HL-60 (cell line): ENCODE measurements at regions not wholly inside any gene's neighbourhood (a gene's known extent, or its start where the extent isn't known, plus 50 kb on each side); places are given as distances from the start of the nearest gene placed in this dataset.

Experiments
- DNase-seq, 2 experiments: peaks; one replicate each; pipeline ENCODE4 v3.0.0-alpha.2; 2010 to 2020; ENCODE audit warnings: low read depth in 1 of 2, low spot score in 1 of 2
- H3K27ac ChIP-seq: fragments of 250-450 bp; sonication (Bioruptor Pico); replicated peaks from 2 replicates; pipeline ENCODE4 v1.5.1; 2020; ENCODE audit warnings: mild to moderate bottlenecking, moderate library complexity
- H3K27me3 ChIP-seq: fragments of 250-450 bp; sonication (Bioruptor Pico); 2 replicates; pipeline ENCODE4 v1.5.1; 2021; ENCODE audit warnings: mild to moderate bottlenecking, moderate library complexity; ENCODE audit not compliant: insufficient read depth, poor library complexity, severe bottlenecking
- H3K4me3 ChIP-seq: replicated peaks from 2 replicates; pipeline ENCODE4 v1.5.1; 2011; ENCODE audit warnings: mild to moderate bottlenecking, control low read depth, low read length; ENCODE audit not compliant: insufficient read depth
- GABPA ChIP-seq: IDR thresholded peaks from 2 replicates; pipeline ENCODE4 v1.6.1; 2012; ENCODE audit warnings: low read depth
- POLR2AphosphoS5 ChIP-seq: IDR thresholded peaks from 2 replicates; pipeline ENCODE4 v1.6.1; 2012; ENCODE audit warnings: low read depth
- SPI1 ChIP-seq: IDR thresholded peaks from 2 replicates; pipeline ENCODE4 v1.6.1; 2012; ENCODE audit warnings: low read depth, mild to moderate bottlenecking, borderline replicate concordance
- TF ChIP-seq, protein P1 (sequence below): IDR thresholded peaks from one replicate; pipeline ENCODE4 v1.5.1; 2011; ENCODE audit warnings: low read length, control low read depth, inconsistent platforms; ENCODE audit not compliant: insufficient read depth
- TF ChIP-seq, protein P2 (sequence below): IDR thresholded peaks from 2 replicates; pipeline ENCODE4 v1.6.1; 2012; ENCODE audit warnings: low read depth; ENCODE audit not compliant: insufficient replicate concordance

DNA sequence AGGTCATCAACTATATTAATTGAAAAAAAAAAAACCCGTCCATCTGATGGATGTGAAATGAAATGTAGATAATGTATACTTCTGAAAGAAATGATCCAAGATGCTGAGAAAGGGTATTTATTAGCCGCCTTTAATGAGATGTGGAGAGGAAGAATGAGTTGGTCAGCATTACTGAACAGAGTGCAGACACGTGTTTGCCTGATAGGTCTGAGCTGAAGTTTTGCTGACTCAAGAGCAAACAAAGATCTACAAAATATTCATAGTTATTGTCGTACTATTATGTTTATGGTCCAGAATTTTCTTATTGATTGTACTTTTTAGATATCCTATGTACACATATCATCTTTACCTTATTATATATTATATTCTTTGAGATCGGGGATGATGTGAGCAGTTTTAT lies 235.3 kb downstream of the RDH14 start:
- Histone ChIP-seq H3K27me3 (no peaks in the 10 kb centered on the region), H3K4me3 (no peak overlapping the region), H3K27ac (no peak overlapping the region)
- DNase-seq = no peak
- TF ChIP-seq GABPA (no peak), POLR2AphosphoS5 (no peak), SPI1 (no peak)
- TF ChIP-seq, protein P1, sequence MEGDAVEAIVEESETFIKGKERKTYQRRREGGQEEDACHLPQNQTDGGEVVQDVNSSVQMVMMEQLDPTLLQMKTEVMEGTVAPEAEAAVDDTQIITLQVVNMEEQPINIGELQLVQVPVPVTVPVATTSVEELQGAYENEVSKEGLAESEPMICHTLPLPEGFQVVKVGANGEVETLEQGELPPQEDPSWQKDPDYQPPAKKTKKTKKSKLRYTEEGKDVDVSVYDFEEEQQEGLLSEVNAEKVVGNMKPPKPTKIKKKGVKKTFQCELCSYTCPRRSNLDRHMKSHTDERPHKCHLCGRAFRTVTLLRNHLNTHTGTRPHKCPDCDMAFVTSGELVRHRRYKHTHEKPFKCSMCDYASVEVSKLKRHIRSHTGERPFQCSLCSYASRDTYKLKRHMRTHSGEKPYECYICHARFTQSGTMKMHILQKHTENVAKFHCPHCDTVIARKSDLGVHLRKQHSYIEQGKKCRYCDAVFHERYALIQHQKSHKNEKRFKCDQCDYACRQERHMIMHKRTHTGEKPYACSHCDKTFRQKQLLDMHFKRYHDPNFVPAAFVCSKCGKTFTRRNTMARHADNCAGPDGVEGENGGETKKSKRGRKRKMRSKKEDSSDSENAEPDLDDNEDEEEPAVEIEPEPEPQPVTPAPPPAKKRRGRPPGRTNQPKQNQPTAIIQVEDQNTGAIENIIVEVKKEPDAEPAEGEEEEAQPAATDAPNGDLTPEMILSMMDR = no peak
- TF ChIP-seq, protein P2, sequence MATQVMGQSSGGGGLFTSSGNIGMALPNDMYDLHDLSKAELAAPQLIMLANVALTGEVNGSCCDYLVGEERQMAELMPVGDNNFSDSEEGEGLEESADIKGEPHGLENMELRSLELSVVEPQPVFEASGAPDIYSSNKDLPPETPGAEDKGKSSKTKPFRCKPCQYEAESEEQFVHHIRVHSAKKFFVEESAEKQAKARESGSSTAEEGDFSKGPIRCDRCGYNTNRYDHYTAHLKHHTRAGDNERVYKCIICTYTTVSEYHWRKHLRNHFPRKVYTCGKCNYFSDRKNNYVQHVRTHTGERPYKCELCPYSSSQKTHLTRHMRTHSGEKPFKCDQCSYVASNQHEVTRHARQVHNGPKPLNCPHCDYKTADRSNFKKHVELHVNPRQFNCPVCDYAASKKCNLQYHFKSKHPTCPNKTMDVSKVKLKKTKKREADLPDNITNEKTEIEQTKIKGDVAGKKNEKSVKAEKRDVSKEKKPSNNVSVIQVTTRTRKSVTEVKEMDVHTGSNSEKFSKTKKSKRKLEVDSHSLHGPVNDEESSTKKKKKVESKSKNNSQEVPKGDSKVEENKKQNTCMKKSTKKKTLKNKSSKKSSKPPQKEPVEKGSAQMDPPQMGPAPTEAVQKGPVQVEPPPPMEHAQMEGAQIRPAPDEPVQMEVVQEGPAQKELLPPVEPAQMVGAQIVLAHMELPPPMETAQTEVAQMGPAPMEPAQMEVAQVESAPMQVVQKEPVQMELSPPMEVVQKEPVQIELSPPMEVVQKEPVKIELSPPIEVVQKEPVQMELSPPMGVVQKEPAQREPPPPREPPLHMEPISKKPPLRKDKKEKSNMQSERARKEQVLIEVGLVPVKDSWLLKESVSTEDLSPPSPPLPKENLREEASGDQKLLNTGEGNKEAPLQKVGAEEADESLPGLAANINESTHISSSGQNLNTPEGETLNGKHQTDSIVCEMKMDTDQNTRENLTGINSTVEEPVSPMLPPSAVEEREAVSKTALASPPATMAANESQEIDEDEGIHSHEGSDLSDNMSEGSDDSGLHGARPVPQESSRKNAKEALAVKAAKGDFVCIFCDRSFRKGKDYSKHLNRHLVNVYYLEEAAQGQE = no peak

DNA sequence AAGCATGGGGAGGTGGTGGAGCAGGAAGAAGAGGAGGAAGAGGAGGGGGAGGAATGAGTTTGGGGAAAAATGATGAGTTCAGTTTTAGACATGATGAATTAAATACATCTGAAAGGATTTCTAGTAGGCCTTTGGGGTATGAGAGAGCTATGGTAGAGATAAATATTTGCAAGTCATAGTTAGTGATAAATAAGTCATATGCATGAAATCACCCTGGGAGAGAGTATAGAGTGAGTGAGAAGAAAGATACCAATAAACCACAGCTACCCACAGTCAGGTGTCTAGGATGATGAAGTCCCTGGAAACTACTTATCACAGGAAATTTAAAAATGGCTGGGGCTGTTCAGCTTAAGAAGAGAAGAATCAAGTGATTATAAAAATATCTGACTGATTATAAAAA lies 240.5 kb downstream of the RDH14 start:
- Histone ChIP-seq H3K4me3 (no peak overlapping the region), H3K27ac (no peak overlapping the region), H3K27me3 (no peaks in the 10 kb centered on the region)
- DNase-seq = no peak
- TF ChIP-seq GABPA = no peak
- TF ChIP-seq, protein P1 = no peak
- TF ChIP-seq SPI1 = no peak
- no peak for TF ChIP-seq POLR2AphosphoS5
- TF ChIP-seq, protein P2 = no peak

DNA sequence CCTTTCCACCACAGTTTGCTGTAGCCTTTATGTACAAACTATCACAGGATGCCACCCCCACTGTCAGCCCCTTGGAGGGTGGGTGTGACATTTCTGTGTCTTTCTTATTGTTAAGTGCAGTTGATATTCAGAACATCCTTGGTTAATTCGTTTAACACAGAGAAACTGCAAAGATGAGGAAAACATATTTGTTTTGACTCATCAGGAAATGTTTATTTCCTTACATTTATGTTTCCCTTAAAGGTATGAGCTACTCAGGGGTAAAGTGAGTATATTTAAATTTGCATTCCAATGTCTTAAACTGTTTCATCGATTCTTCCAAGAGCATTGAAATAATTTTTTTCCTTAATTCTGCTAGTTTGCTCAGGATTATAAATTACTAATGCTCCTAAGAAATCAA lies 243.4 kb downstream of the RDH14 start:
- no peak for TF ChIP-seq GABPA
- no peak overlapping the region for H3K27ac ChIP-seq

DNA sequence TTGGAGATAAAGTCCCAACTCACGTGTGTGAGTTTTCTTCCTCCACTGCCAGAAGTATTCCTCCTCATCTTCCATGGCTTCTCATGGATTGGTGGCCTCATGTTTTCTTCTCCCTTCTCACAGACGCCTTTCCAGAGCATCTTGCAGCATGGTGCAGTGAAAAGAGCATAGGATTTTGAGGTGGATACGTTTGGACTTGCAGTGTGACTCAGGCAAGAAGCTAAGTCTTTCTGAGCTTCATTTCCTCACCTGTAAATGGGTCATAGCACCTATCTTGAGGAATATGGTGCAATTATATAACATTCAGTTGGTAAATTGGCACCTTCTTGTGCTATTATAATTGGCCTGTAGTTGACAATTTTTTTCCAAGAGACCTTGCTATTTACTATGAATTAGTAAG lies 247.6 kb downstream of the RDH14 start:
- Histone ChIP-seq H3K27ac (no peak overlapping the region), H3K4me3 (no peak overlapping the region), H3K27me3 (no peaks in the 10 kb centered on the region)
- TF ChIP-seq SPI1 = no peak
- TF ChIP-seq, protein P2 = no peak
- TF ChIP-seq, protein P1 = no peak
- DNase-seq = no peak

More for the DNA sequence above, 243.4 kb downstream of the RDH14 start:
- DNase-seq = no peak
- H3K27me3 ChIP-seq = no peaks in the 10 kb centered on the region
- no peak overlapping the region for H3K4me3 ChIP-seq
